ENCODE measurements at regions not wholly inside any gene's neighbourhood (a gene's known extent, or its start where the extent isn't known, plus 50 kb on each side); places are given as distances from the start of the nearest gene placed in this dataset.
"Not testable (repeated sequence)": the region's sequence is repeated elsewhere in the genome, so short reads cannot be mapped to it uniquely, and the experiment has no call there.

DNA sequence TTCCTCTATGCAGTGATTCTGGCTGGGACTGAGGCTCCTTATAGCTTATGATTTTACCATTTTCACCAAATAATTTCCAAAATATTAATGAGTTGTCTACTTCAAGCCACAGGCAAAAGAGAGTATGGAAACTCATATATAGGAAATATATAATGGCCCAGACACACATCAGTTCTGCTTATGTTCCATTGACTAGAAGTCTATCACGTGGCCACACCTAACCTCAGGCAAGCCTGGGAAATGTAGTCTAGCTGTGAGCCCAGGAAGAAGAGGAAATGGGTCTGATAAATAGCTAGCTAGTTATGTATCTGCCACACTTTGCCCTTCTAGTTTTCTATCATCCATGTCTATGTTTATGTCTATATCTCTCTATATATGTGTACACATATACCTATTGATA is 195.1 kb downstream of the OTOL1 start:
- DNase-seq (ENCODE audit: low read depth in 2 of 2) = no peak

DNA sequence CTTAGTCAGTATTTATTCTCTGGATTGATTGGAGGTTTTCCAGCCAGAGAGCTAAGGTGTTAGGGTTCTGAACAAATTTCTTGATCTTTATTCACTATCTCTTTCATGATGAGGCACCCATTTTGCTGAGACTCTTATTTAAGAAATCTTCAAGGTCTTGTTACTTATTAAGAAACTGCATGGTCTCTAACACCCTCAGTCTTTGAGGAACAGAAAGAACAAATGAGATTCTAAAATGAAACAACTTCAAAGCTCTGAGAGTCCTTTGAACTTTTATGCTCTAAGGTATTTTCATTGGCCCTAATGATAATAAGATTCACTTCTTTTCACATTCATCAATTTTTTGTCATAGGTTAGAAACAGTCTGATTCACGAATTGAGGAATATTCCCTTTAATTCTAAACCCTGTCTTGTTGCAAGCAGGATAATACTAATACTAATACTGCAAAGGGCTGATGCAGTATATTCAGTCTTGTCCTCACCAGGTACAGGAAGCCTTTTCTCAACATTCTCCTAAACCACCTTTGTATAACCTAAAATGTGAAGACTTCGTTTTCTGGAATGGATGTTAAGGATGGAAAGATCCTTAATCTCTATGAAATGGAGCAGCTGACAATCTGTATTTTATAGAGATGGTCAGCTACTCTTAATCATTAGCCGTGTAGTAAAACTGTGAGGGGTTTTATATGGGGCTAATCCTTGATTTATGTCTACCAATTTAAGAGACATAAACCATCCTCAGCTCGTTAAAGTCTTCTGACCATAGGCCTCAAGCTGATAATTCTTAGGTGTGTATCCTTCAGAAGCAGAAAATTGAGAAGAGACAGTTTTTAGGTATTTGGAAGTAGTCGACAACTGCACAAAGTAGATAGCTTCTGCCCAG is 198.3 kb downstream of the OTOL1 start:
- no peak for DNase-seq (ENCODE audit: low read depth in 2 of 2)

DNA sequence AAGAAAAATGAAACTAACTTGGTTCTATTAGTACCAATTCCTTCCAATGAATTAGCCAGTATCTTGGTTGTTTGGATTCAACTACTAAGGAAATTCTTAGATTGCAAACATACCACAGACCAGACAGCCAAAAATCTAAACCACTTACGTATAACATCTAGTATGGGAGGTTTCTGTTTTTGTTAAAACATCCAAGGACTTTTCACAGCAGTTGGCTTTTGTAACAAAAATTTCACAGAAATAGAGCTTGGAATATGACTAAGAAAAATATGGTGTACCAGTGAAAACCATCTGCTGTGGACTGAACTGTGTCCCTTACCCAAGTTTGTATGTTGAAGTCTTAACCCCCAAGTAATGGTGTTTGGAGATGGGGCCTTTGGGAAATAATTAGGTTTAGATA is 199.2 kb downstream of the OTOL1 start:
- no peak for DNase-seq (ENCODE audit: low read depth in 2 of 2)

GRCh38 chr3:161700998-161701397 is 204.4 kb downstream of the OTOL1 start:
- no peak for DNase-seq (ENCODE audit: low read depth in 2 of 2)

- DNase-seq (ENCODE audit: low read depth in 2 of 2) = not testable (repeated sequence)
Observed at GRCh38 chr3:161707253-161707652, 210.6 kb downstream of the OTOL1 start.

GRCh38 chr3:161713731-161714130 is 217.1 kb downstream of the OTOL1 start:
- no peak for DNase-seq (ENCODE audit: low read depth in 2 of 2)

GRCh38 chr3:161731968-161732367 is 235.4 kb downstream of the OTOL1 start:
- no peak for DNase-seq (ENCODE audit: low read depth in 2 of 2)

DNA sequence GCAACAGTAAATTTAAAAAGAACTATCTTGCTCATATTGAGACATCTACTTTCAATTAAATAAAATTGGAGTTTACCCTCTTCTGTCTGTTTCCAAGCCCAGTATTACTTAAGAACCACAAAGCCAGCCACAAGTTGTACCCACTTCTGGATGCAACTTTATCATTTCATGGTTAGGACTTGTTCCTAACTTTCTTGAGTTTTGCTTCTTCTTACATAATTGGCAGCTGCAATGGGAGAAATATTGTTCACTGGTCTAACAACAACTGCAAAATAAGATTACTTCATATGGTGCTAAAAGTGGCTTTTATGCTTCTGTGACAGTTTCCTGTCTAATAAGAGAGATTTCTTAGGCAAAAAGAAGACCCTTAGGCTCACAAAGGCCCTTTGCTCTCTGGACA is 240.6 kb downstream of the OTOL1 start:
- DNase-seq (ENCODE audit: low read depth in 2 of 2) = no peak

- DNase-seq (ENCODE audit: low read depth in 2 of 2) = no peak
Observed at GRCh38 chr3:161740421-161740820, 243.8 kb downstream of the OTOL1 start.

DNA sequence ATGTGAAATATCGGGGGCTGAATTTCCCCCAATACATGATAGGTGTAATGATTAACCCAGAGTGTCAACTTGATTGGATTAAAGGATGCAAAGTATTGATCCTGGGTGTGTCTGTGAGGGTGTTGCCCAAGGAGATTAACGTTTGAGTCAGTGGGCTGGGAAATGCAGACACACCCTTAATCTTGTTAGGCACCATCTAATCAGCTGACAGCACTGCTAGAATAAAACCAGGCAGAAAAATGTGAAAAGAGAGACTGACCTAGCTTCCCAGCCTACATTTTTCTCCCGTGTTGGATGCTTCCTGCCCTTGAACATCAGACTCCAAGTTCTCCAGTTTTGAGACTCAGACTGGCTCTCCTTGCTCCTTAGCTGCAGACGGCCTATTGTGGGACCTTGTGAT is 247.8 kb downstream of the OTOL1 start:
- DNase-seq (ENCODE audit: low read depth in 2 of 2) = no peak

- DNase-seq (ENCODE audit: low read depth in 2 of 2) = no peak
Observed at GRCh38 chr3:161745741-161746140, 249.1 kb downstream of the OTOL1 start.

DNA sequence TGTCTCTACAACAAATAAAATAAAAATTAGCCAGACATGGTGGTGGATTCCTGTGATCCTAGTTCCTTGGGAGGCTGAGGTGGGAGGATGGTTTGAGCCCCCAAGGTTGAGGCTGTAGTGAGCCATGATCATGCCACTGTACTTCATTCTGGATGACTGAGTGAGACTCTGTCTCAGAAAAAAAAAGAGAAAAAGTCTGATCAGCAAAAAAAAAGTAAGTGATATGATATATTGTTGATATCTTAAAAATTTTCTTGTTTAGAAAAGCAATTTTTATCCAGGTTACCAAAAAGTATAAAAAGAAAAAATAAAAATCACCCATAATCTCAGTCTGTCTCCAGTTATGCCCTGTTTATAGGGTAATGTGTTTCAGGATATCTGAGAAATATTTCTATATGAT is 251.4 kb downstream of the OTOL1 start:
- no peak for DNase-seq (ENCODE audit: low read depth in 2 of 2)

DNA sequence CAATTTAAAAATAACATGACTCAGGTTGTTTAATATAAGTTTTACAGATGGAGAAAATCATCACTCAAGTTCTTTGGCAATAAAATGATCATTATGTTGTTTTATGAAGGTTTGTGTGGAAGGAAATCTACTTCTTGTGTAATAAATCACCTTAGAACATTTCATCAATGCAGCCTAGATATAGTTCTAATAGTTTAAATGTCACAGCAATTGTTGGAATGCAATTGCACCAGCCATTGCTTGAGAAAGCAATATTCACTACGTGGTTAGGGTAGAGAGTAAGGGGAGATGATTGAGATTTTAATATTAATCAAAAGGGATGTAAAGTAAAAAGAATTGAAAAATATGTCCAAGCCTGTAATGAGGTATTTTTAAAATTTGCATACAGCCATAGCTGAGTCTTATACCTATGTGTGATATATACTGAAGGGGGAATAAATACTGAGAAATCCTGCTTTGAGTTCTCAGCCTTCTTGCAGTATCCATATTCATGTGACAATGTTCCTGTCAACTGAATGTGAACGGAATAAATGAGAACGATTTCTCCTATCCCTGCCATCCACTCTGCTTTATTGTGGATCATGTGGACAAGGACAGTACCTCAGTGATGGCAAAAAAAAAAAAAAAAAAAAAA is 257.9 kb downstream of the OTOL1 start:
- DNase-seq (ENCODE audit: low read depth in 2 of 2) = no peak

DNA sequence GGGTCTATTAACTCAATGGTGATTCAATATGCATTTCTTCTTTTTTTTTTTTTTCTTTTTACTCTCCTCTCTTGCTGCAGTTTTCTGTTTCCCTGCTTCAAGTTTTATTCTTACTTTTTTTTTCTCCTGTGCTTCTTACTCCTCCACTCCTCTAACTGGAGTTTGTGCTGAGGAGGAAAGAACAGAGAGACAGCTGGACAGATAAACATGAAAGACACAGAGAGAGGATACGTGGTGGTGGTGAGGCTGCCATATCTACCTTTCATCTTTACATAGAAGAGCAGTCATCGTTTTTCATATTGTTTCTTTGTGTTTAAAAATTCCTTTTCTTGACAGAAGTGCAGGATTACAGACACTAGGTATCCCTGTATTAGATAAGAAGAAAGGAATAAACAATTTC is 262.8 kb downstream of the OTOL1 start:
- DNase-seq (ENCODE audit: low read depth in 2 of 2) = no peak

DNA sequence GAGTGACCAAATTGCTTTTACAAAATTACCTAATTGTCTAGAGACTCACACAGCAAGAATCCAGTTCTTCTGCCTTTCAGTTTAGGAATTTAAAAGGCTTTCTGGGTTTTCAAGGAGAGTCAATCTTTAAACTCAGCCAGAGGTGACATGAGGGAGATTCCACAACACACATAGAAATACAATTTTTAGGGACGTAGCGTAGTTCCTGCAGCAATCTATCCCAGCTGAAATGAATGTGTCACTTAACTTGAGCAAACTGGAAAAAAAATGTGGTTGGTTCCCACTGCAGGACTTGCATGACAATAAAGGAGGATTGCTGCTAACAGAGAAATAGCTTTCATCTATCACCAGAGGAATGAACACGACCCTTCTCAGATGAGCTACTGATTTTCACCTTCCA is 269.7 kb downstream of the OTOL1 start:
- DNase-seq (ENCODE audit: low read depth in 2 of 2) = no peak

GRCh38 chr3:161770484-161771386 is 274.1 kb downstream of the OTOL1 start:
- no peak for DNase-seq (ENCODE audit: low read depth in 2 of 2)

- no peak for DNase-seq (ENCODE audit: low read depth in 2 of 2)
Observed at GRCh38 chr3:161781381-161781780, 284.8 kb downstream of the OTOL1 start.

DNA sequence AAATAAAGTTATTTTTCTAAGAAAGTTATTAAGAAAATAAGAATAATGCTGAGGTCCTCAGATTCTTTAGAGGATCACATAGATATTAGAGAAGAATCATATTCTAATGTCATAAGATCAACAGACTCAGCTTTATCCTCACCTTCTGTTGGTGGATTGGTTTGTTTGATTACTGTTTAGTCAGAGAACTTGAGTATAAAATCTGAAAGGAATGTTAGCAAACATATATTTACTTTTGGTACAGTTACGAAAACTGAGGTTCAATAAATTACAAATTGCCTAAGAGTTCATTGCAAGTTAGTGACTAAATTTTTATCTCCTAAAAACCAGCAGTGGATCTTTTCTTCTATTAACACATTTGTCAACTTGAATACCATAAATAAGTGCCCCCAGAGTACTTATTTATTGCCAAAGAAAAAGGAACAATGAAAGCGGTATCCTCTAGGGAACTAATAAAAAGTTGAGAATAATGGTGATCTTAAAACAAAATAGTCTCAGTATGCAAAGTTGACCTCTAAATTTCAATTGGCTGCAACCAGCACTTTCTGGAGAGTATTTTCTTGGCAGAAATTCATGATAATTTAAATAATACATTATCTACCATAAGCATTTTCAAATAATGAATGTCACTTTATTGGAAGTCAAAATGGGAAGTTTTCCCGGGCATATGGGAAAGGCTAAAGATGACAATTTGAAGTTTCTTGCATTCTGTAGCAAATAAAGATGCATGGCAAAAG is 296.8 kb downstream of the OTOL1 start:
- DNase-seq (ENCODE audit: low read depth in 2 of 2) = no peak

GRCh38 chr3:161794551-161794950 is 297.9 kb downstream of the OTOL1 start:
- DNase-seq (ENCODE audit: low read depth in 2 of 2) = no peak

DNA sequence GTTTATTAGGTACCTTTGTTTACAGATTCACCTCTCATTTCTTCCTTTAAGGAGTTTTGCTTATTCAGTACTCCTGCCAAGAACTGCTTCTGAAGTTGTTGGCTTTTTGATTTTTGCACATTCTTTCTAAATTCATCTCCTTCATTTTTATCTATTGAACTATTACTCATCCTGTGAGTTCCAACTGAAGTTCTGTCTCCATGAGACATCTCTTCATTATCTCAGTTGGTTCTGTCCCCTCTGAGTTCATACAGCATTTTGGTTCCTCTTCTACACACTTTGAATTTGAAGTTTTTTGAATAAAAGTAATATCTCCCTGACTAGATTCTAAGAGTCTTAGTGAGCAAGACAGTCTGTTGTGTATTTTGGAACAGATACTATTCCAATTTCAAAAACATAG is 299.7 kb downstream of the OTOL1 start:
- DNase-seq (ENCODE audit: low read depth in 2 of 2) = no peak

- DNase-seq (ENCODE audit: low read depth in 2 of 2) = no peak
Observed at GRCh38 chr3:161796780-161797179, 300.2 kb downstream of the OTOL1 start.

GRCh38 chr3:161798016-161798415 is 301.4 kb downstream of the OTOL1 start:
- no peak for DNase-seq (ENCODE audit: low read depth in 2 of 2)

All from activated CD4-positive, alpha-beta T cell treated with anti-CD3 and anti-CD28 coated beads for 24 hours (primary cell).